NCI-H774 (cell line): ENCODE measurements at regions not wholly inside any gene's neighbourhood (a gene's known extent, or its start where the extent isn't known, plus 50 kb on each side); places are given as distances from the start of the nearest gene placed in this dataset.
"Not testable (repeated sequence)": the region's sequence is repeated elsewhere in the genome, so short reads cannot be mapped to it uniquely, and the experiment has no call there.

Source experiments
- DNase-seq: peaks from one replicate; lab custom pipeline; 2025; lab: John Stamatoyannopoulos, UW

DNA sequence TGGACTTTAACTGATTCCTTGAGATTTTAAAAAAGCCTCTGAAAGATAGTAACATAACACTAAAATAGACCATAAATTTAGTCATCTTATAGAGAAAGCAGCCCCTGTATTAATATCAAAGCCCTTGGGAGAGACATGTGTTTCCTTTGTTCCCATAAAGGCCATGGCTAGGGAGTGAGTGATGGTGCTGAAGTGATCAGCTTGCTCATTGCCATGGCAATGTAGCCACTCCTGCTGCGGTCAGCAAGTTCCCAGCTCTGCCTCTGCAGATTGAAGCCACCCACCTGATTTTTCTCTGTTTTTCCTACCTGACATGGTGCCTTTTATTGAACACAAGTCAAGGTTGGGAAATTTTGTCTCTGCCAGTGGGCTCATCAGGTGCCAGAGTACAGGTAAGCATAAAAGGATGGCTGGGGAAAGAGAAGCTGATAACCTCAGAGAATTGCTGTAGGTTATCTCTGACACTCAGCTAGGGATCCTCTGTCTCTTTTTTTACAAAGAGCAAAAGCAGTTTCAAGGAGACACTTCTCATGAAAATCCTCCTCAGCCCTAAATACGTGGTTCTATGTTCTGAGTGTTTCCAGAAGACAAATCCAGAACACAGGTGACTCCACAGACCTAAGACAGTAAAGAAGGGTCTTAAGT is 296.3 kb upstream of the NMUR2 start:
- no peak for DNase-seq

GRCh38 chr5:152704286-152704685 is 299.2 kb upstream of the NMUR2 start:
- DNase-seq, result no peak

DNA sequence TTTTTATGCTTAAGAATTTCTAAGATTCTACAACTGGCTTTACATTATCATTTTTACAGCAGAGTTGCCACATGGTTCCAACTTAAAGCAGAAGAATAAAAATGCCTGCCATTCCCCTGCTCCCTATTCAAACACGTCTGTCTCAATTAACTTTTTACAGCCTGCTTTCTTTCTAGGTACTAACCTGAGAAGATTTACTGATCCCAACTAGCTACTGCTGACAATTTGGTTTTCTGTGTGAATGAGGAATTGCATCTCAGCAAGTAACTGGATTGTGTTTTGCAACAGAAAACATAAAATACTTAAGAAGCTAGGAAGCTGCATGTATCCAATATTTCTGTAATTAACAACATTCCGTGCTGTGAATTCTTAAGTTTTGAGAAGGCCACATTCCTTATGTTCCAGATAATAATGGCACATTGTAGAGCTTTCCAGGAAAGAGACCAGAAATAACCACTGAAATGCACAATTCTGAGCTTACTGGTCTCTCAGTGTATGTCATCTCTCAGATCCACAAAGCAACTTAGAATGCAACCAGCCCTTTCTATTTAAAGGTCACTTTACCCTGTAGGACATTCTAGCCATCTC is 306.8 kb upstream of the NMUR2 start:
- DNase-seq, result no peak

DNA sequence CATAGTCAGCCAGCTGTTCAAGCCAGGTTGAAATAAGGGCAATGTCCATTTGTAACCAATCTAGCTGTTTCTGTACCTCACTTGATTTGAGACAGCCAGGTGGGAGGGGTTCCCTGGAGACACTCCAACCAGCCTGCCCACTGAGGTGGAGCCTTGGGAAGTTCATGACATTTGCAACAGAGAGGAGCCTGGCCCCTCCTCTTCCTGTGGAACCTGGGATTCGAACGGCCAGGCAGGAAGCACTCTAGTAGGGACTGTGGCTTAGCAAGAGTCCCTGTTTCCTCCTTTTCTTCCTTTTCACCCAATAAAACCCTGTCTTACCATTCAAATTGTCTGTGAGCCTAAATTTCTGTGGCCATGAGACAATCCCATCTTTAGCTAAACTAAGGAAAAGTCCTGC is 312.3 kb upstream of the NMUR2 start:
- no peak for DNase-seq

- no peak for DNase-seq
Measured at GRCh38 chr5:152723482-152723881, 318.4 kb upstream of the NMUR2 start.

GRCh38 chr5:152730176-152730575 is 325.1 kb upstream of the NMUR2 start:
- DNase-seq, result no peak

DNA sequence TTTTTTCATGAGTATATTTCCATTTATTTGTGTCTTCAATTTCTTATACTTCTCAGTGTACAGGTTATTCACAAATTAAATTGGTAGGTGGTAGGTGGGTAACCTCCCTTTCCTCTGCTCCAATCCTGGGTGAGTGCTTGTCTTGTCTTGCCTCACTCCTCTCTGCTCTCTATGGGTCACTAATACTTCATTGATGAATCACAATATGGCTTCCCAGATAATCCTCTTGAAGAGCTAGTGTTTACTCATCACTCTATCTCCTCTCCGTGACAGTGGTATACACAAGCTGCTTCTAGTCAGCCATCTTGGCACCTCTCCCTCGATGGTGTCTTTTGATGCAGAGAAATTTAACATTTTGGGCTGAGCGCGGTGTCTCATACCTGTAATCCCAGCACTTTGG is 331.8 kb upstream of the NMUR2 start:
- DNase-seq, result no peak

DNA sequence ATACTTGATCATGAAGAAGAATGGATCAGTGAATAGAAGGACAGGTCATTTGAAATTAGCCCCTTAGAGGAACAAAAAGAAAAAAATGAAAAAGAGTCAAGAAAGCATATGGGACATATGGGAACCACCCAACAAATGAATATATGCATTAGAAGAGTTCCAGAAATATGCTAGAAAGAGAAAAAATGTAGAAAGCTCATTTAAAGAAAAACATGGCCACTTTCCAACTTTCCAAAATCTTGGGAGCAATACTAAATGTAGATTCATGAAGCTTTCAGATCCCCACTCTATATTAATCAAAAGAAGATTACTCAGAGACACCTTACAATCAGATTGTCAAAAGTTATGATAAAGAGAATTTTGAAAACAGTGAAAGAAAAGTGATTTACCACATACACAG is 334.8 kb upstream of the NMUR2 start:
- no peak for DNase-seq

GRCh38 chr5:152741126-152741525 is 336.0 kb upstream of the NMUR2 start:
- not testable (repeated sequence) for DNase-seq

GRCh38 chr5:152787709-152788217 is 382.7 kb upstream of the NMUR2 start:
- not testable (repeated sequence) for DNase-seq

- no peak for DNase-seq
Measured at GRCh38 chr5:152801886-152802285, 396.8 kb upstream of the NMUR2 start.

DNA sequence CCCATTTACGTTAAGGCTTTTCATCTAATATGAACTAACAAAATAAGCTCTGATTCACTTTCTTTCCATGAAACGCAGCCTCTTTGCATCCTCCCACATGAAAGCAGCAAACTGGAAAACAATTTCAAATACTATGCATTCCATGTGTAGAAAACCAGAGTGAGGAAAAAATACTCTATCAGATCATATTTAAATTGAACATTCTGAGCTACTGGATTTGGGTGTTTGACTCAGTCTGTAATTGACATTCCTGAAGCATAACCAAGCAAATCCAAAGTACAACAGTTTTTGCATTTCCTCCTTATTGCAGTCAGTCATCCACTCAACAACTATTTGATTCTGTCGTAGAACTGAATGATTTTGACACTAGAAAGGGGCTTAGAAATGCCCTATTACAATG is 399.1 kb upstream of the NMUR2 start:
- no peak for DNase-seq

DNA sequence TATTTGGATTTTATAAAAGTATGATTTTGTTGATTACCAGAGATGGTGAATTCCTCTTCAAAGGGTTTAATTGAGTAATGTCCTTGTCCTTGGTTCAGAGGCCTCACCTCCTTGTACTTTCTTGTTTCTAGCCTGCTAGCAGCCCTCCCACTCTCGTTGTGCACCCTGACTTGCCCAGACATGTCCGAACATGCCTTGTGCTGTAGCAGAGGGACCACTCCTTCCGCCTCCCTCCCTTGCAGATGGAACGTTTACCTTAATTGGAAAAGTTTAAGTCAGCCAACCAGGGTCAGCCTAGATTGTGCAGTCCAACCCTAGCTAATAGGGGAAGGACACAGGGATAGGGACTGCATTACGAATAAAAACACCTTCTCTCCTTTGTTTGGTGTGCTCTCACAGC is 406.9 kb upstream of the NMUR2 start:
- DNase-seq, result no peak

- no peak for DNase-seq
Measured at GRCh38 chr5:152813526-152813925, 408.4 kb upstream of the NMUR2 start.

DNA sequence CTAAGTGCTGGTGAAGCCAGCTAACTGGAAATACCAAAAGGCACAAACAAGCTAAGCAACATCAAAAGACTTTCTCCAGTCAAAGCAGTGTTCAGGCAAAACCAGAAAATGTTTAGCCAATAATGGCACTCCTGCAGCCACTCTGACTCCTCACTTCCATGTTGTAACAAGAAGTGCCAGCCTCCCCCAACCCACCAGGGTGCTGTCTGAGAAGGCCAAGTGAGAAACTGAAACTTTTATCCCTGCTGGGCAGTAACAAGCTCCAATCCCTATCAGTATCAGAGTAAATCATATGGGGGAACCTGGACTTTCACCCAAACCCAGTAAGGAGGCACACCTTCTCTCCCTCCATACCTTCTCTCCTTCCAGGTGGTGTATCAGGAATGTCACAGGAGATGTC is 414.8 kb upstream of the NMUR2 start:
- DNase-seq, result no peak

- no peak for DNase-seq
Measured at GRCh38 chr5:152824316-152824715, 419.2 kb upstream of the NMUR2 start.

DNA sequence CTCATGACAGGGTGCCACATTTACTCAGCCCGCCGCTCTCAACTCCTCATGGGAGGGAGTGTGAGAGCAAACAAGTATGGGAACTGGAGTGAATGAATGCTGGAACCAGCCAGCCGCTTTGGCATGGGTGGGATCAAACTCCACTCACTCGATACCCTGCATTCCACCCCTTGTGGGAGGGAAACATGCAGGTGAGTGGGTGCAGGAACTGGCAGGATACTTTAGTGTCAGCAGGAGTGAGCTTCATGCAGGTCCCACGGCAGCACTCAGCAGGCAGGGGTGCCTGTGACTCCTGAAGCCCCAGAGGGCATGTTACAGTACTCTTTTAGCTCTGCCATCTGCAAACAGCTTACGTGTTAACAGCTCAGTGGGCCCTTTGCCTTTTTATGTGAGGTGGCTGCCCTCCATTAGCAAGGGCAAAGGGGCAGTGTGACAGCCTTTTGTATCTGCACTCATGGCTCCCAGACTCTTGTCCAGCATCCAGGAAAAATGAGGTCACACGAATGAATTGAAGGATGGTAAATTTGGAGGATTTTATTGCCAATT is 433.2 kb upstream of the NMUR2 start:
- DNase-seq, result no peak

- no peak for DNase-seq
Measured at GRCh38 chr5:152844713-152845112, 439.6 kb upstream of the NMUR2 start.

- DNase-seq, result no peak
Measured at GRCh38 chr5:152853361-152853760, 448.3 kb upstream of the NMUR2 start.

DNA sequence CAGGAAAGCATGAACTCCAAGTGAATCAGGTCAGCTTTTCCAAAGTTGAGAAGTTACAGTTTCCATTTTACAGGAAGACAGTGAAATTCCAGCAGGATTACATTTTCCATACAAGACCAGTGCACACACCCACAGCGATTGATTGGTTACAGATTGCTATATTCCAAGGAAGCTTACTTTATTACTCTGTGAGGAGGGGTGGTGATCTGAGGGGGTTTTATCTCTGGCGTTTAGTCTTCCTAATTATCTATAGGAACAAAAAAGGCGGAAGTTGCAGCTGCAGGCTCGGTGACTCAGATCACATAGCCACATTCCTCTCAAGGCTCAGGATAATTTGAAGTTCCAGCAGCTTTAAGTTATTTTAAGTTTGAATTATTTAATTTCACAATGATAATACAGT is 450.4 kb upstream of the NMUR2 start:
- no peak for DNase-seq

- no peak for DNase-seq
Measured at GRCh38 chr5:152861231-152861630, 456.2 kb upstream of the NMUR2 start.

DNA sequence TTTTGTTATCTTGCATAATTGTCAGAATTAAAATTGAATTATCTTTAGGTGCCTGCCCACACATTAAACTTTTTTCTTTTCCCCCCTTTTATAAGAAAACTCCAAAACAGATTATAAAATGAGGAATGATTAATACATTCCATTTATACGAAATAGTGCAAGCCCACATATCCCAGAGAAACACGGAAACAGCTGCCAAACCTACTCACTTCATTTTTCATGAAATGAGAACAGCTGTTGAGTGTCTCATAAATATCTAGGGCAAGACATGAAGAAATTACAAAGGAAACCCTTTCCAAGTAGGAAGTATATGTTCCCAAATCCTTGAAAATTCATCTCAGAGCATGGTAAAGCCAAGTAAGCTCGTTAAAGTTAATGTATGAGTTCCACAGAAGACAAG is 459.4 kb upstream of the NMUR2 start:
- DNase-seq, result no peak

DNA sequence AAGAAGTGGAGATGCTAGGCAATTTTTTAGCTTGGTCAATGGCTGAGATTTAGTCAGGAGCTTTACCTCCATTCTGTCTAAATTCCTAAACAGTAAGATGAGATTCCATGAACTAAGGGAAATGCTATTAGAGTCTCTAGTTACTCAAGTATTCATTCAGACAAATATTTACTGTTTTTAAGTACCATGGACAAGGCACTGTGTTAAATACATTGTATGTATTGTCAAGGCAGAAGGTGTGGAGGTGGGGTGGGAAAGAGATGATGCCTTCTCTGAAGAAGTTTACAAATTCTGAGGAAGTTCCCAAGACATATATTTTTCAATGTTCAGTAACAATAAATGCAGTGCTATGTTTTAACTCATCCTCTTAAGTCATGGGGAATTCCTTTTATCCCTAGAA is 459.9 kb upstream of the NMUR2 start:
- no peak for DNase-seq

GRCh38 chr5:152869971-152870370 is 464.9 kb upstream of the NMUR2 start:
- DNase-seq, result no peak
